Colonic mucosa (tissue), 4 donors: ENCODE measurements at regions not wholly inside any gene's neighbourhood (a gene's known extent, or its start where the extent isn't known, plus 50 kb on each side); places are given as distances from the start of the nearest gene placed in this dataset.

Source experiments
- DNase-seq: peaks from one replicate; pipeline ENCODE4 v3.0.0-alpha.2; 2020
- H3K27ac ChIP-seq: fragments of 200-600 bp; one replicate; pipeline ENCODE4 v1.8.0; 2021
- H3K27me3 ChIP-seq: fragments of 200-600 bp; one replicate; pipeline ENCODE4 v1.8.0; 2021
- H3K36me3 ChIP-seq: fragments of 200-600 bp; one replicate; pipeline ENCODE4 v1.8.0; 2021
- H3K4me1 ChIP-seq: fragments of 200-600 bp; one replicate; pipeline ENCODE4 v1.8.0; 2021; ENCODE audit warnings: mild to moderate bottlenecking
- H3K4me3 ChIP-seq: fragments of 200-600 bp; one replicate; pipeline ENCODE4 v1.8.0; 2021
- H3K9ac ChIP-seq, 2 donors: one replicate each; pipeline ENCODE4 v1.7.0; 2013; ENCODE audit warnings: control low read depth in 2 of 2, low read depth in 2 of 2, low read length in 2 of 2
- H3K9me3 ChIP-seq: fragments of 200-600 bp; one replicate; pipeline ENCODE4 v1.8.0; 2021
- intact Hi-C: fragments of 100-400 bp; cut with DNase I; formaldehyde crosslinking; loops from one replicate; pipeline ENCODE4 v1.14.1; 2022
- TF ChIP-seq, protein P1 (sequence below): fragments of 200-600 bp; IDR thresholded peaks from one replicate; pipeline ENCODE4 v1.8.0; 2022; ENCODE audit warnings: antibody characterized with exemption, mild to moderate bottlenecking
- donor health status: healthy.
- donor health status: DM: no; HTN: no; CAD: no.
- donor health status: DM: no; HTN: no; CAD: no.

DNA sequence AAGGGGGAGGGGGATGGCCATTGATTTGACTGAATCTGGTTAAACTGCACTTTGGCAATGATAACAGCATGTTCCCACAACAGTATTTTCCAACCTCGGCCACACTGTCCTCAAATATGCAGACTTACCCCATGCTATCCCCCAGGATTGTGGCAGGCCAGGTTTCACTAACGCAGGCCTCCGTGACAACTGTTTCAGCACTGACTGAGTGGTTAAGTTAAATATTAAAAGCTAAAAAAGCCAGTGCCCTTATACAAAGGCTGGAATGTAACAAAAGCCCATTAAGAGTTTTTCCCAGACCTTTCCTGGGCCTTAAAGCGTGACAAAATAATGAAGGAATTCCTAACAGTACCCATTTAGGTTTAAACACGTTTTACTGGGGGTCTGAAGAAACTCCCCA lies 202.9 kb downstream of the USP25 start:
- Histone ChIP-seq H3K4me3 (no peak overlapping the region), H3K9me3 (no peaks in the 10 kb centered on the region), H3K36me3 (no peaks in the 10 kb centered on the region), H3K27ac (no peak overlapping the region), H3K27me3 (no peaks in the 10 kb centered on the region), H3K9ac (no peak overlapping the region), H3K4me1 (no peaks in the 10 kb centered on the region)
- no peak for DNase-seq
- TF ChIP-seq, protein P1, sequence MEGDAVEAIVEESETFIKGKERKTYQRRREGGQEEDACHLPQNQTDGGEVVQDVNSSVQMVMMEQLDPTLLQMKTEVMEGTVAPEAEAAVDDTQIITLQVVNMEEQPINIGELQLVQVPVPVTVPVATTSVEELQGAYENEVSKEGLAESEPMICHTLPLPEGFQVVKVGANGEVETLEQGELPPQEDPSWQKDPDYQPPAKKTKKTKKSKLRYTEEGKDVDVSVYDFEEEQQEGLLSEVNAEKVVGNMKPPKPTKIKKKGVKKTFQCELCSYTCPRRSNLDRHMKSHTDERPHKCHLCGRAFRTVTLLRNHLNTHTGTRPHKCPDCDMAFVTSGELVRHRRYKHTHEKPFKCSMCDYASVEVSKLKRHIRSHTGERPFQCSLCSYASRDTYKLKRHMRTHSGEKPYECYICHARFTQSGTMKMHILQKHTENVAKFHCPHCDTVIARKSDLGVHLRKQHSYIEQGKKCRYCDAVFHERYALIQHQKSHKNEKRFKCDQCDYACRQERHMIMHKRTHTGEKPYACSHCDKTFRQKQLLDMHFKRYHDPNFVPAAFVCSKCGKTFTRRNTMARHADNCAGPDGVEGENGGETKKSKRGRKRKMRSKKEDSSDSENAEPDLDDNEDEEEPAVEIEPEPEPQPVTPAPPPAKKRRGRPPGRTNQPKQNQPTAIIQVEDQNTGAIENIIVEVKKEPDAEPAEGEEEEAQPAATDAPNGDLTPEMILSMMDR: no peak
- intact Hi-C loops: no loop called here

GRCh38 chr21:15935530-15935929 lies 205.7 kb downstream of the USP25 start:
- Histone ChIP-seq H3K27me3 (no peaks in the 10 kb centered on the region), H3K36me3 (no peaks in the 10 kb centered on the region), H3K4me1 (no peaks in the 10 kb centered on the region), H3K9ac (no peak overlapping the region), H3K27ac (no peak overlapping the region), H3K4me3 (no peak overlapping the region), H3K9me3 (no peaks in the 10 kb centered on the region)
- no peak for DNase-seq
- TF ChIP-seq, protein P1: no peak
- intact Hi-C loops: no loop called here

GRCh38 chr21:15943009-15943666 lies 213.4 kb downstream of the USP25 start:
- TF ChIP-seq, protein P1: no peak
- Histone ChIP-seq H3K36me3 (no peaks in the 10 kb centered on the region), H3K27me3 (no peaks in the 10 kb centered on the region), H3K4me1 (no peaks in the 10 kb centered on the region), H3K9me3 (no peaks in the 10 kb centered on the region), H3K4me3 (no peak overlapping the region), H3K9ac (no peak overlapping the region), H3K27ac (no peak overlapping the region)
- intact Hi-C loops: no loop called here
- DNase-seq: no peak

DNA sequence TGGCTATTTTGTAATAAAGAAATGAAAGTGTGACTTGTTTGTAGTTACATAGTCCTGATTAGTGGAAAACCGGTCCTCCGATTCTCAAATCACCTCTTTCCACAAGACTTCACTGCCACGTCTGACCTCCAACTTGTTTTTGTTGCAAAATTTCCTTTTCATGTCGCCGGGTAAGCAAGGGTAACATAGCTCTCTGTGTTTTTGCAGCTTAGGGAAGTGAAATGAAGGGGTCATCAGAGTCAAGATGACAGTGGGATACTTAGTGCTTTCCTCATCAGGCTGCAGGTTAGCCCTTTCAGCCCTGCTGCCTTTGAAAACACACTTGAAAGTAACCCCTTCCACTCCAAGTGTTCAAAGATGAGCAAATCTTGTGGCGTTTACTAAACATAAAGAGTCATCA lies 217.9 kb downstream of the USP25 start:
- Histone ChIP-seq H3K36me3 (no peaks in the 10 kb centered on the region), H3K27ac (no peak overlapping the region), H3K9me3 (no peaks in the 10 kb centered on the region), H3K4me3 (no peak overlapping the region), H3K9ac (no peak overlapping the region), H3K4me1 (no peaks in the 10 kb centered on the region), H3K27me3 (no peaks in the 10 kb centered on the region)
- DNase-seq: no peak
- intact Hi-C loops: no loop called here
- TF ChIP-seq, protein P1: no peak

GRCh38 chr21:15953551-15954116 lies 223.9 kb downstream of the USP25 start:
- TF ChIP-seq, protein P1: no peak
- no peak for DNase-seq
- Histone ChIP-seq H3K9me3 (no peaks in the 10 kb centered on the region), H3K36me3 (no peaks in the 10 kb centered on the region), H3K27ac (no peak overlapping the region), H3K27me3 (no peaks in the 10 kb centered on the region), H3K4me3 (no peak overlapping the region), H3K4me1 (no peaks in the 10 kb centered on the region), H3K9ac (no peak overlapping the region)
- intact Hi-C loops: no loop called here
